HepG2 (cell line): ENCODE measurements at regions not wholly inside any gene's neighbourhood (a gene's known extent, or its start where the extent isn't known, plus 50 kb on each side); places are given as distances from the start of the nearest gene placed in this dataset.

Experiments used
- BCL6 ChIP-seq: IDR thresholded peaks from 2 replicates; pipeline ENCODE4 v1.6.1; 2016; ENCODE audit warnings: missing genetic modification reagents, missing compliant biosample characterization
- BHLHE40 ChIP-seq: IDR thresholded peaks from 2 replicates; pipeline ENCODE4 v1.6.1; 2011; ENCODE audit warnings: low read length, improper control_type of control experiment
- FOXK2 ChIP-seq: fragments of 450-650 bp; IDR thresholded peaks from 2 replicates; pipeline ENCODE4 v1.6.1; 2016
- GABPA ChIP-seq, 2 experiments: IDR thresholded peaks; 2 replicates each; pipeline ENCODE4 v1.6.1; 2011 to 2016; ENCODE audit warnings: low read depth in 2 of 2, low read length in 1 of 2, missing biosample characterization in 1 of 2, missing genetic modification characterization in 1 of 2
- JUND ChIP-seq: sonication (generic); formaldehyde crosslinking; IDR thresholded peaks from 2 replicates; pipeline ENCODE4 v1.8.0; 2022; ENCODE audit warnings: mild to moderate bottlenecking, missing genetic modification reagents
- KLF15 ChIP-seq: sonication (generic); formaldehyde crosslinking; IDR thresholded peaks from 2 replicates; pipeline ENCODE4 v1.8.1; 2023; ENCODE audit warnings: borderline replicate concordance, mild to moderate bottlenecking, inconsistent platforms, missing genetic modification reagents, mixed read lengths
- NR2F2 ChIP-seq: IDR thresholded peaks from 2 replicates; pipeline ENCODE4 v1.6.1; 2012; ENCODE audit warnings: low read depth, inconsistent platforms, borderline replicate concordance
- SOX13 ChIP-seq, 3 experiments: fragments of 450-650 bp in 1 of 3; sonication (generic) in 1 of 3; formaldehyde crosslinking in 1 of 3; IDR thresholded peaks in 2 of 3; conservative IDR thresholded peaks in 1 of 3; 2 replicates each; pipeline versions ENCODE4 v1.5.0 to v1.6.1; 2016 to 2020; ENCODE audit warnings: antibody characterized with exemption in 1 of 3, mild to moderate bottlenecking in 1 of 3, missing compliant biosample characterization in 1 of 3, missing genetic modification reagents in 1 of 3, moderate library complexity in 1 of 3
- ZBTB39 ChIP-seq: sonication (generic); formaldehyde crosslinking; IDR thresholded peaks from 2 replicates; pipeline ENCODE4 v1.5.0; 2020; ENCODE audit warnings: missing genetic modification reagents
- ZNF296 ChIP-seq: sonication (generic); formaldehyde crosslinking; conservative IDR thresholded peaks from 2 replicates; pipeline ENCODE4 v1.5.0; 2020; ENCODE audit warnings: mild to moderate bottlenecking, missing genetic modification reagents
- ZNF30 ChIP-seq: sonication (generic); formaldehyde crosslinking; IDR thresholded peaks from 2 replicates; pipeline ENCODE4 v1.5.0; 2020; ENCODE audit warnings: mild to moderate bottlenecking, missing genetic modification reagents
- ZNF326 ChIP-seq: sonication (generic); formaldehyde crosslinking; IDR thresholded peaks from 2 replicates; pipeline ENCODE4 v1.4.0; 2020; ENCODE audit warnings: missing genetic modification reagents, borderline replicate concordance
- ZNF674 ChIP-seq: sonication (generic); formaldehyde crosslinking; IDR thresholded peaks from 2 replicates; pipeline ENCODE4 v1.5.0; 2020; ENCODE audit warnings: low read depth, mild to moderate bottlenecking, missing genetic modification reagents

DNA sequence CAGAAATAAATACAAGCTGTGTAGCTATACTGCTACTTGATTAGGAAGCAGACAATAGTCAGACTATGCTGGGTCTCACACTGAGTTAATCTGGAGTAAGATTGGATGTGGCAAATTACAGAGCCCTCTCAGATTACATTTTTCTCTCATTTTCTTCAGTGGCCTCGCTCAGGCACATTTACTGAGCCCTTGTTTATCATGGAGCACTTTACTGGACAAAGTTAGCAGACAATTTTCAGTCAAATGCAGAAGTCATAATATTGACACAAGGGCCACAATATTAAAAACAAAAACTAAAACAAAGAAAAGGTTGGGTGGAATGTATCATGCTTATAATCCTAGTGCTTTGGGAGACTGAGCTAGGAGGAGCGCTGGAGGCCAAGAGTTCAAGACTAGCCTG is 95.0 kb upstream of the MAP3K7 start (continued):
- TF ChIP-seq NR2F2 (no peak), BCL6 (CRISPR knock-in tag) (no peak), SOX13 (IDR thresholded peaks at IDR 0.05) (no peak), SOX13 (CRISPR knock-in tag; conservative IDR thresholded peaks at IDR 0.05 in 1 of 2, IDR thresholded peaks at IDR 0.05 in 1 of 2) (no peak), ZBTB39 (no peak), GABPA (IDR thresholded peaks at IDR 0.05; ENCODE audit: low read depth, low read length) (no peak), GABPA (CRISPR knock-in tag; IDR thresholded peaks at IDR 0.05; ENCODE audit: low read depth) (no peak), ZNF30 (CRISPR knock-in tag) (no peak), FOXK2 (no peak), BHLHE40 (no peak), KLF15 (CRISPR knock-in tag) (no peak), ZNF674 (CRISPR knock-in tag) (no peak), JUND (CRISPR knock-in tag) (no peak), ZNF326 (CRISPR knock-in tag) (no peak), ZNF296 (CRISPR knock-in tag) (no peak)
